Midbrain (tissue), 1 donor: ENCODE measurements at regions not wholly inside any gene's neighbourhood (a gene's known extent, or its start where the extent isn't known, plus 50 kb on each side); places are given as distances from the start of the nearest gene placed in this dataset.

Experiments used
- DNase-seq: peaks from one replicate; lab custom pipeline; 2025; lab: John Stamatoyannopoulos, UW

DNA sequence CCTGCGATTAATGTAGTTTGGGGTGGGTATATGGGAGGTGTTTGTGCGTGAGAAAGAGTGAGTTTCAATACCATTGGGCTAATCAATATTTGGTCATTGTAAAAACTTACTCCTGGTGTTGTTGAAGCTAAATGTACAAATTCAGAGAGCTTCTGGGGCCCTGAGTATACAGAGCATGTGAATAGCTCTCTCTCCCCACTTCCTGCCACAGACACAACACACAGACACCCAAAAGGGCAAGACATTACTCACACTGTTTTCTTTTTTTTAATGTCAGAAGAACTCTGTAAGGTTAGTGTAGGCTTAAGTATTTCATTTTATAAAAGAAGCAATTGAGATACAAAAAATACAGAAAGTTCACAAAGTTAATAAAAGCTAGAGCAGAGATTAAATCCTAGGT lies 151.3 kb upstream of the KCNIP4 start:
- DNase-seq = no peak

DNA sequence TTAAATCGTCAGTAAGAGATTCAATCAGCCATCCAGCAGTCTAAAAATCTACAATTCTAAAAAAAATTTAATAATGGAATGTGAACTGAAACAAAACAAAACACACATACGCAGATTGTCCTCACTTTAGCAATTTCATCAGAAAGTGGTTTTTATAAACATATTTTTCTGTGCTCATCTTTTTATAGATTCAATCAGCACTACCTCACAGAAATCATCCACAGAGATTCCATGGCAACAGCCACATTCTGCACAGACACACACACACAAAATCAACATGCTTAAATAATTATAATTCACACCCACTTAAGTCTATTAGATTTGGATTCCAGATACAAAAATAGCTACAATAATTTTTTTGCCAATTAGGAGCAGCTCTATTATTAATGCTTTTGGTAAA lies 149.0 kb upstream of the KCNIP4 start:
- no peak for DNase-seq

- no peak for DNase-seq
These were observed 145.6 kb upstream of the KCNIP4 start for GRCh38 chr4:22094217-22094616.

DNA sequence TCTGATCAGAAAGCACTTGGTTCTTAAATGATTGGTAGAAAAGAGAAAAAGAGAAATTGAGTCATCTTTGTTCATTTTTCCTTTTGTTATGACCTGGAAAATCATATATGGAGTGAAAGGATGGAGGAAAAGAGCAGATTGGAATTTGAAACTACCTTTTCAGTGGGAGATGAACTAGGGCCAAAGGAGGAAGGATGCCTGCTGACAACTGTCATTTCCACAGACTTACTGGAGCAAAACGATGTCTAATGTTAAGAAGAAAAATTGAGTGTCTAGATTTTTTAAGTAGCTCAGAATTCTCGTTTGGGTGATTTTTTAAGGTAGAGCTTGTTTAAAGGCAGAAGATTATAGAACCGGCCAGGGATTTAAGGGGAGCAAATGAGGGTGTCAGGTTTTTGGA lies 144.6 kb upstream of the KCNIP4 start:
- no peak for DNase-seq

GRCh38 chr4:22091906-22092305 lies 143.3 kb upstream of the KCNIP4 start:
- no peak for DNase-seq

DNA sequence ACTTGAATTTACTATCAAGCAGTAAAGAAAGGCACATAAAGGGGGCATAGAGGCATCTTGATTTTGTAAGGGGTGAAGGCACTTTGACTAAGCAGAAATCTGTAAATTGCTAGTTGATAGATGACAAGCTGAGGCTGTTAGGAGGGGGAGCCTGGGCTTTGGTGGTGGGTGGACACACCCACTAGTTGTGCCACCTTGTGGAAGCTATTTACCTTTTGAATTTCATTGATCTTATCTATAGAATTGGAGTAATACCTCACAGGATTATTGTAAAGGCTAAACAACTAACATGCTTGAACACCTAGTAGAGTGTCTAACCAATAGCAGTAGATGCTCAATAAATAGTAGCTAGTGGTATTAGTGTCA lies 142.8 kb upstream of the KCNIP4 start:
- no peak for DNase-seq

GRCh38 chr4:22090661-22091351 lies 142.2 kb upstream of the KCNIP4 start:
- no peak for DNase-seq

- DNase-seq = no peak
These were observed 129.0 kb upstream of the KCNIP4 start for GRCh38 chr4:22077571-22077970.

DNA sequence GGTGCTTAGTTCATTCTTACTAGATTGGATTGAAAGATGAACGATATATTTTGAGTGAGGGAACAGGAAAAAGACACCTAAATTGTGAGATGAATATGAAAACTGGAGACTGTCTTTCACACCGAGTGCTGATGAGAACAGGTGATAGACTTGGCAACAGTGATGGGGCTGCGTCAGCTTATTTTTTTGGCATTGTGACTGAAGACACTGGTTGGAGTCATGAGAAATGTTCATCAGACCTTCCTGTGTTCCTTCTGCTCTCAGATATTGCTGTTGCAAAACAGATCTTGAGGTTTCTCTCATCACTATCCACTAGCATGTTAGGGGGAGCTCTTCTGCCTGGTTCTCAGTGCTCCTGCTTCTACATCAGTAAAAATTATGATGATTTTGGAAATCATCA lies 124.2 kb upstream of the KCNIP4 start:
- no peak for DNase-seq

DNA sequence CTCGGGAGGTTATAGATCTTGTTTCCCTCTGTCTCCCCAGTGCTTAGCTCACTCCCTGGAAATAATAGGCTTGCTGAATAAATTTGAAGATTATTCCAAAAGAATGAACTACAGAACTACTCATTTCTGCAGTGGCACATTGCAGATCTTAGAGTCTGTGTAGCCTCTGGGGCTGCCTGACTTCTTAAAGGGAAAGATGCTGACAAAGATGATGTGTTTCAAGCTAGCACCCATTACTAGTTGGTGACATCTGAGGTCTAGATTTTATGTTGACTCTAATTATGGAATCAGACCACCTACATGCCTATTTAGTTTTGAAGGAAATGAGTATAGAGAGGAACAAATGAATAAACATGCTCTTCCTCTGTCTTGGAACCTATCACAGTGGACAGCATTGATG lies 123.7 kb upstream of the KCNIP4 start:
- no peak for DNase-seq

DNA sequence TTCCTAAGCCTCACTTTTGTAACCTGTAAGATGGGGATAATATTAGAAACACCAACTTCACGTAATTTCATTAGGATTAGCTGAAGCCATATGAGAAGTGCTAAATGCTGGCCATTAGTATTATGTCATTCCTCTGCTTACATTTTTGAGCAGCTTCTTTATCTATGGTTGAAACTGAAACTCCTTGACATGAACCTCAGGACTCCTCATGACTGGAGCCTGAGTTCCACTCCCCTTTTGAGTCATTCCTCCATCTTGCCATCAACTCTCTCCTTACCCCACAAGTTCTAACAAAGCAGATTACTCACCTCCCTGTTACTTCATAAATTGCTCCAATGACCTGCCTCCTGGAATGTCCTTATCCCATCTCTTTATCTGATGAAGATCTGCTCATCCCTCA lies 123.2 kb upstream of the KCNIP4 start:
- no peak for DNase-seq

- DNase-seq = no peak
These were observed 121.7 kb upstream of the KCNIP4 start for GRCh38 chr4:22070256-22070655.

DNA sequence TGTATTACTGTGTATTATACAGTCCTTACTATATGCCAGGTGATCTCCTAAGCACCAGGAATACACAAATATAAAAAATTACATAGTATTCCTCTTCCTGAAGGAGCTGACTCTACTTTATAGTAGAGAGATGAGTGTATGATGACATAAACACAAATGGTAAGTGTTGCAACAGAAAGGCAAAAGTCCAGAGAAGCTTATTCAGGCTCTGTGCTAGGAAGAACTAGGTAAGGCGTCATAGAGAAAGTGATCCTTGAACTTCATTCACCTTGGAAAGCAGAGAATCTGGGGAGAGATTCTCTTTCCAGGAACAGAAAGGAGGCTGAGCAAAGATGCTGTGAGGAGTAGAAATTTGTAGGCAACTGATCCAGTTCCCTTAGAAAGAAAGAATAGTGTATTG lies 115.0 kb upstream of the KCNIP4 start:
- DNase-seq = no peak

DNA sequence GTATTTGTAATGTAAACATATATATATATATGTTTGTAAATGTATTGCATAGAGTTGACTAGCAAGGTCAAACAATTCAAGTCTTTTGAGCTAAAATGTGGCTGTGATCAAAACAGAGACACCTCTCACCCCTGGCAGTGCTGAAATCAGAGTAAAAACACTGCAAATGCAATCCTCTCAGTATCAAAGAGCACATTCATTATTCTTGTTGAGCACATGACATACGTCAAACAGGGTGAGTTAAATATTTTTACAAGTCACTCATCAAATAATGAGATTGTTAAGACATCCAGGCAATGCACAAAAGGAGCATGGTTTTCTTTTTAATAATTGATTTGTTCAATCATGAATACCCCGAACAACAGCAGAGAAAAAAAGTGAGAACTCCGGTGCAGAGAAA lies 114.1 kb upstream of the KCNIP4 start:
- no peak for DNase-seq

- no peak for DNase-seq
These were observed 107.4 kb upstream of the KCNIP4 start for GRCh38 chr4:22055954-22056353.

GRCh38 chr4:22052076-22052475 lies 103.5 kb upstream of the KCNIP4 start:
- no peak for DNase-seq

- DNase-seq = no peak
These were observed 99.8 kb upstream of the KCNIP4 start for GRCh38 chr4:22048323-22048722.

GRCh38 chr4:22047793-22048192 lies 99.2 kb upstream of the KCNIP4 start:
- DNase-seq = no peak

DNA sequence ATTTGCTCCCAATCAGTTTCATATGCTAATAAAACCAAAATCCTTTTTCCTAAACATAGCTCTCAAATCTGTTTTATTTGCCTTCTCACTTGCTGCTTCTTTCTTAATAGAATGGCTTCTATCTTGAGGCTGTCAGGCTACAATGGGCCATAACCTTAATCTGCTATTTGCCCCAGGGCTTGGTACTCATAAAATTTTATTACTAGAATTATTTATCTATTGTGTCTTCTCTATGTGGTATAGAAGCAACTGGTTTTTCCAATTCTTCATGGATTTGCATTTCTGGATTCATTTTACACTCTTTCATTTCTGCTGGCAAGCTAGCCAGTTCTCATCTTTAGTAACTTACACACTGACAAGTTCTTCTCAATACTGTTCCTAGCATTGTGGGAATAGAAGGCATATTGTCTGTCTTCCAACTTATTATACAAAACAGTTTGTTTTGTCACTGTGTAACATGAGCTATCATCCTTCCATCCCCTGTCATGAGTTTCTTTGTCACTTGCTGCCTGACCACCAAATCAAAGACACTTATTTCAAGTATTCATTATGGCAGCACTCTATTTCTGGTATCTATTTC lies 96.6 kb upstream of the KCNIP4 start:
- no peak for DNase-seq

GRCh38 chr4:22031423-22031822 lies 82.9 kb upstream of the KCNIP4 start:
- DNase-seq = no peak

GRCh38 chr4:22030881-22031280 lies 82.3 kb upstream of the KCNIP4 start:
- DNase-seq = no peak

DNA sequence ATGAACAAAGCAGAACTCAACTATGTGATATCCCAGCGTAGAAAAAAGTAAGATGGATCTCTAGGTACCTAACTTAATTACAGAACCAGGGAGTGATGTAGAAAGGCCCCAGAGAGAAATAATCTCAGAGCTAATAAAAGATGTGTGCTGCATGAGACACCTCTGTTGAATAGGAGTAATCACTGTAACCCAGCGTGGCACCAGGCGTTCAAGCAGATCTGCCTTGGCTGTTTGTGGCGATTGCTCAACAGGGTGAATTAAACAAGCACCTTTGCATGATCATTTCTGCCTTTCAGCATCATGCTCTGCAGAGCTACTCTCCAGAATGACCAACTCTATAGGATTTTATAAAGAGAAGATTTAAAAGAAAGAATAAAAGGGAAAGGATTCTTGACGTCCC lies 81.7 kb upstream of the KCNIP4 start:
- no peak for DNase-seq

DNA sequence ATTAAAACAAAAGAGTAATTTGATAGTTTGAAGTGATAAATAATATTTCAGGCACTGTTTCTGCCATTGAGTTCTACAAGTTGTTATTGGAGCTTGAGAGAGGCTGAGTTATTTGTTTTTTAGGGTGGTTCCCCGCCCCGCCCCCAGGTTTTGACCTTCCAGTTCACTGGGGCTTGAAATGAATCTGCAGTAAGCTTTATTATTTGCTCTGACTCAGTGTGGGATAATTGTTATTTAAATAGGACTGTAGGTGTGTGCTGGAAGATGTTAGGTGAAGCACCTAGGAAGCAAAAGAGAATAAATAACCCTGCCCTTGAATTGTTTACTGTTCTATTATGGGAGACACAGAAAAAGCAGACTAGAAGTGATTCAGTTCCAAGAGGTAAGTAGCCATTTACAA lies 81.2 kb upstream of the KCNIP4 start:
- no peak for DNase-seq

DNA sequence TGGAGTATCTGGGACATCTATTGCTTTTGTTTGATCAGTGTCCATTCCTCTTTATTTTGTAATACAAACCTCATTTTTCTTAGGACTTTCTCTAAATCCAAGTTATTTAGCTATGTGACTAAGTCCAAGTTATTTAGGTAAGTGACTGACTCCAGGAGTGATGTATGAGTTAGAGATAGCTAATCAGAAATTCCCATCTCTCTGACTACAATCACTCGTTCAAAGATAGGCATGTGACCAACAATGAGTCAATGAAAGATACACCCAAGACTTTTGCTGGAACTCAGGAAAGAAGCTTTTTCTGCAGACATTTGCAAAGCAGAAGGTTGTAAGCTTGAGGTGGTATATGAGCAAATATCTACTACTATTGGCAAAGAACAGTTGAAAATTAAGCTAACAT lies 72.5 kb upstream of the KCNIP4 start:
- DNase-seq = no peak
